ENCODE measurements at regions not wholly inside any gene's neighbourhood (a gene's known extent, or its start where the extent isn't known, plus 50 kb on each side); places are given as distances from the start of the nearest gene placed in this dataset.

DNA sequence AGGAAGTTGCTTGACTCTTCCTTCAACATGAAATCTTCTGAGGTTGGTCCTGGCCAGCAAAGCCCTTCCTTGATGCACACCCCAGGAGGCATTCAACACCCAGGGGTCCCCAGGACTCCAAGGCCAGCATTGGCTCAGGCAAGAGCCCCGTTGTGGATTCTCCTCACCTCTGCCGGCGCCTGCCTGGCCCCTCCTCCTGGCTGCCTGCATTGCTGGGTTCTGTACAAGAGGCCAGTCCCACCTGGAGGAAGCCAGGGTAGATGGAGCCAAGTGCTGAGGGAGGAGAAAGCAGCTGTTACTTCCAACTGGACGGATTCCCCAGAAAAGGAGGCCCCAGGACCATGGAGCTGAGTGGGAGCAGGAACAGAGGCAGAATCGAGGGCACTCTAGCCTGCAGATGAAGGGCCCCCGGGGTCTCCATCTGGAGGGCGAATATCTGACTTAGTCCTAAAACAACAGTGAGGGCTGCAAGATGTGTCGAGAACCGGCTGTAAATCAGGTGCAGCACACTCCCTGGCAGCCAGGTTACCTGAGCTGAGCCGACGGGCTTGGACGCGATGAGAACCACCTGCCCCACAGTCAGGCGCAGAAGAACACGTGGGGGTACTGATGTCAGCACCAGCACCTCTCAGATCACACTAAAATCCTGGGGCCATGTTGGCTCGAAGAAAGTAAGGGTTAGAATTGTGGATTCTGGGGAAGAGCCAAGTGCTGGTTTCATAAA is 399.6 kb upstream of the SALL3 start:
- DNase-seq, result no peak

DNA sequence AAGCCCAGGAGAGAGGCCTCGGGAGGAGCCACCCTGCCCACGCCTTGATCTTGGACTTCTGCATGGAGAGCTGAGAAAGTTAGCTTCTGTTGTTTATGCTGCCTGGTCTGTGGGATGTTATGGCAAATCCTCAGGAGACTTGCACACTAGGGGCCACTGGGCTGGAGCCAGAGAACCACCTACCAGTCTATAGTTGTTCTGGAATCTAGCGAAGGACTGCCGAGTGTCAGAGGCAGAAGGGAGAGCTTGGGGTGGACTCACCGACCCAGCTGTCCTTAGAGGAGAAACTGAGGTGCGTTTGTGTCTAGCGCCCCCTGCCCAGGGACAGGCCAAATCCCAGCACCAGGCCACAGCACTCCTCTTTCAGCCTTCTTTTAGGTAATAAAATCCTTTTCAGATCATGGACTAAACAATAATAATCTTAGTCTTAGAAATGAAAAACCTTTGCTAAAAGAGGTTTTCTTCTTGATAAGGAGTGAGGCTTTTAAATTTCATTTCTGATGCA is 398.7 kb upstream of the SALL3 start:
- no peak for DNase-seq

DNA sequence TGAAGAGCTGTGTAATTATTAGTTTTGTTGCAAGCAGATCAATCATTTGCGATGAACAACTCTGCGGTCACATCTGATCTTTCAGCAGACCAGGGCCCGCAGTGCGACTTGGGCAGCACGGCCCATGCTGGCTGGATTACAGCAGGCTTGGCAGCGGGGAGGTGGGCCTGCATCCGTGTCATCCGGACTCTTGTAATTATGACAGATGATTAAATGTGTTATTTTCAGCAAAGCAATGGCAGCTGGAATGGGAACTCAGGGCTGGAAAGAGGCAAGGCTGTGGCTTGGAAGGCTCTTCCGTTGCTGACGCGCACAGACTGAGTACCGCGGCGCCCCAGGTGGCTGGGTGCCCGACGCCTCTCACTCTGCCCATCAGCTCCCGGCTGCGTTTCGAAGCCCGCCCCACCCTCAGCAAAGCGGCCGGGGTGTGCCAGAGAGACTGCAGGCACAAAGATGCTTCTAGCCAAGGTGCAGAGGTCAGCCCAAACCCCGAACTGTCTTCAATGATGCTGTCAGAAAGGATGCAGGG is 397.4 kb upstream of the SALL3 start:
- DNase-seq, result no peak

DNA sequence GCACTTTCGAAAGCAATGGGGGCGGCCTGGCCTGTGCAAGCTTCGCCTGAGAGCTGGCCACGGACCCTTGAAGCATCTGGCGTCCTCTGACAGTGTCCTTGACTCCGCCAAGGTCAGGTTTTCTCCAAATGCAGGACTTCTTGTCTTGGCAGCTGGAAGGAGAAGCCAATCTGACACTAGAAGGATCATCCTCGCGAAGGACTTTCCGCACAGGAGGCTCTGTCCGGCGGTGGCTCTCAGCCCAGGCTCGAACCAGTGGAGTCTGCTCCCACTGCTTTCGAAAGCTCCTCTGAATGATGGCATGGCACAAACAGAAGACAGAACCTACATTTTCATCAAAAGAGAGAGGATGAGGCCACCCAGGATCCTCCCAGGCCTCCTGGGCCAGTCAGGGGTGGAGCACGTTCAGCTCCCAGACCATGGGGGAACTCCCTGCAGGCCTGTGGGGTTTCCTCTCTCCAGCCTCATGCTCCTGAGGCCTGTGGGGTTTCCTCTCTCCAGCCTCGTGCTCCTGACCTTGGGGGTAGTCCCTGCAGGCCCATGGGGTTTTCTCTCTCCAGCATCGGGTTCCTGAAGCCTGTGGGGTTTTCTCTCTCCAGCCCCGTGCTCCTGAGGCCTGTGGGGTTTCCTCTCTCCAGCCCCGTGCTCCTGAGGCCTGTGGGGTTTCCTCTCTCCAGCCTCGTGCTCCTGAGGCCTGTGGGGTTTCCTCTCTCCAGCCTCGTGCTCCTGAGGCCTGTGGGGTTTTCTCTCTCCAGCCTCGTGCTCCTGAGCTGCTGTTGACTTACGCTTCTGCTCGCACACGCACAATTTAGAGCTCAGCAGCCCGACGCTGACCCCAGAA is 396.5 kb upstream of the SALL3 start:
- no peak for DNase-seq

DNA sequence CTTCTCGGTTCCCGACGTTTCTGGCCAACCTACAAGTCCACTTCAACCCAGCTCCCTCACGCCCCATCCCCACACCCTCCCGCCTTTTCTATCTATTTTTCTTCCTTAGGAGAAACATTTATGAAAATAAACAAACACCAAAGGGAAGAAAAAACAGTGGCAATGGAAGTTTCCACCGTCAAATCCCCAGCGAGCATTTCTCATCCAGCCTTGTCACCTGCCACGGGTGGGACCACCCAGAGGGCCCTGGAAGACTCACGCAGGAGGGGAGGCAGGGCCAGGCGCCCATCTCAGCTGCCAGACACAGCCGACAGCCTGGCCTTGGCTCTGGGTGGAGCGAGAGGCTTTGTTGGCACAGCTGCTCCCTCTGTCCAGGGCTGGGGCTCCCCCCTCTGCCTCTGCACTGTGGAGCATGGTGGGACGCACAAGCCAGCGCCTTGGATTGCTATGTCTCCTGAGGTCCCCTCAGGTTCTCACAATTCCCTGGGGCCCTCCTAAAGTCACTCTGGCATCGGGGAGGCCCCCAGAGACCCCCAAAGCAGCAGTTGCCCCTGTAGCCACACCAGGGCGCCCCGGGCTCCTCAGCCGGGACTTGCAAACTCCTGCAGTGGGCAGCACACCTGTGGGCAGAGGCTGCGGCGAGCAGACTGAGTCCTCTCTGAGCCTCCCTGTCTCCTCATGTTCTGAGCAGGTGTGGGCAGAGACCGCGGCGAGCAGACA is 395.7 kb upstream of the SALL3 start:
- DNase-seq, result no peak

DNA sequence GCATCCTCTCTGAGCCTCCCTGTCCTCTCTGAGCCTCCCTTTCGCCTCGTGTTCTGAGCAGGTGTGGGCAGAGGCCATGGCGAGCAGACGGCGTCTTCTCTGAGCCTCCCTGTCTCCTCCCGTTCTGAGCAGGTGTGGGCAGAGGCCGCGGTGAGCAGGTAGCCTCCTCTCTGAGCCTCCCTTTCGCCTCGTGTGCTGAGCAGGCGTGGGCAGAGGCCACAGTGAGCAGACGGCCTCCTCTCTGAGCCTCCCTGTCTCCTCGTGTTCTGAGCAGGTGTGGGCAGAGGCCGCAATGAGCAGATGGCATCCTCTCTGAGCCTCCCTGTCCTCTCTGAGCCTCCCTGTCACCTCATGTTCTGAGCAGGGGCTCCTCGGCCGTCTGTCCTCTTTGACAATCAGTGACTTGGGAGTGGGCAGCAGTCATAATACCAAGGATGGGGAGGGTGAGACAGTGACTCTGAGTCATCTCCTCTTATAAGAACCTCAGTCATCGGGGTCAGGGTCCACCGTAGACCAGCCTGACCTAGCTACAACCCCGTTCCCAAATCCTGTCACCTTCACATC is 395.1 kb upstream of the SALL3 start:
- DNase-seq, result no peak

DNA sequence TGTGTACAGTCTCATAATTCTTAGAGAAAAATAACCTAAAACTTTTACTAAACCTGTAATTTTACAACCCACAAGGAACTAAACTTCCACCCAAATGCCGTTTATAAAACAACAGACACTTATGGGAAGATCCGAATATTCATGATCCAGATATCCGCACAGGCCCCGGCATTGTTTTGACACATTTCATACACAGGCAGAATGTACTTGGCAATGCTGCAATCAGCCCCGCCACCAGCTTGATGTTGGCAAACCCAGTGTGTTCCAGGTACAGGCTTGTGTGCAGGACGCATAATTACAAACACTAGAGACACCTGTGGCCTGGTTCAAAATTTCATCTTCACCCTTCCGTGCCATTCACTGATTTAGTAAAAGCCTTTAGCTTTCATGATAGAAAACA is 393.0 kb upstream of the SALL3 start:
- no peak for DNase-seq

DNA sequence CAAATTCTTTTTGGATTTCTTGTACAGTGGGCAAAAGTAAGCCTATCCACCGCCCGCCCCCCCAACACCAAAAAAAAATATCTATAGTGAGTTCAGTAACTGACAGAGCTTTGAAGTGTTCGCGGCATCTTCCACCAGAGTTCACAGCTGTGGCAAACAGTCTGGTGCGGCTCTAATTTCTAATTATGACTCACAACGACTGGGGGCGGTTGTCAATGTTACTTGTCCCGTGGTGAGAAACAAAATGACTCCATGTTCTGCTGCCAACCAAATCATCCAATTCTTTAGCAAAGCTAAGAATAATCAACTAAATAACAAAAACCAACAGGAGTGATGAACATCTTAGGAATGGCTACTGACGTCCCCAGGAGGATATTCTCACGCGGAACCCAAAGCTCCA is 392.5 kb upstream of the SALL3 start:
- no peak for DNase-seq

DNA sequence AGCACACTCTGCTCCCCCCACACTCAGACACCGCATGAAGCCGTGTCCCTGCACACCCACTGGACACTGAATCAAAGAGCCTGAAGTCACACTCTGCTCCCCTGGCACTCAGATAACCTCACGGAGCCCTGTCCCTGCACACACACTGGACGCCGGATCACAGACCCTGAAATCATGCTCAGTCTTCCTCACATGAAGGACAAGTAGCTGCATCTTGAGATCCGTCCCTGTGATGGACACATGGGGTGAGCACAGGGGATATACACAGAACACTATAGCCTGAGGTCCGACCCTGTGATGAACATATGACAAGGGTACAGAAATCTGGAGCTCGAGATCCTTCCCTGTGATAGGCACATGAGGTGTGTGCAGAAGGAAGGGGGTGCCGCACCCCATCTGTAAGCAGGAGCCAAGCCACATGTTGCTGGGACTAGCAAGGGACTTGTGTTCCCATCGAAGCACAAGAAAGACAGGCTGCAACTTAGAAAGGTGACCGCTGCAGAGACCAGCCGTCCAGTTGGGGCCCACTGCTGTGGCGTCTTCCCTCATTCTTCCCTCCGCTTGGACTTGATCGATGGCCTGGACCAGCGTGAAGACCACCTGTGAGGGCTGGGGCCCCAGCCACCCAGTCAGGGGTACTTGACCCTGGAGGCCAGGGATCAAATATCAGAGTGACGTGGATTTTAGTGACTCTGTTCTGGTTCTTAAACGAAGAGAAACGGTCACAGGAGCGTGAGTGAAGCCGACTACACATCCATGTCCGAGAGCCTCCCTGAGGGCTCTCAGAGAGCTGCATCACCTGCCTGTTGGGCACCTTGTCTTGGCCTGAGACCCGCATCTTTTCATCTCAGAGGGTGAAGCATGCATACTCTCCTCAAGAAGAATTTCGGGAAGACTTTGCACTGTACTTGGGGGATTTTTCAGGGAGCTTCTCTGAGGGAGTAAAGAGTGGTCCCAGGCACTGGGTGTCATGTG is 391.7 kb upstream of the SALL3 start:
- DNase-seq, result no peak

DNA sequence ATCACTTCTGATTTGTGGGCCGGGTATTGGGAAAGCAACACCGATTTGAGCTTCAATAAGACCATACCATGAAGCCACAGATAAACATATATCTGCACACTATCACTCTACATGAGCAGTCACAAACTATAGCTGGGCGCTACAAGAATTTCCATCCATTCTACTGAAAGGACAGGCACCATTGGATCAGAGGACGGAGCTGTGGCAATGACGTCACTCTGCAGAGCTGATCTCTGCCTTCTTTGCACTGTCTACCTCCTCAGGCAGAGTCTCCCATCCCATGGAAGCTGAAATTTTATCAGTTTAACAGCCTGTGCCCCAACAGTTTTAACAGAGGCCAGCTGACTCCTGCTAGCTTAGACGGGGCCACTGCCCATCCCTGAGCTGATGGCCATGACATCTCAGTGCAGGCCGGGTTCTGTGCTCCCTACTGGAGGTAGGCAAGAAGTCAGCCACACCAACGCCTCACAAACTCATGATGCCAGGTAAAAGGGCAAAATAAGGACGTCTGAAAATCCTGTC is 389.6 kb upstream of the SALL3 start:
- no peak for DNase-seq

DNA sequence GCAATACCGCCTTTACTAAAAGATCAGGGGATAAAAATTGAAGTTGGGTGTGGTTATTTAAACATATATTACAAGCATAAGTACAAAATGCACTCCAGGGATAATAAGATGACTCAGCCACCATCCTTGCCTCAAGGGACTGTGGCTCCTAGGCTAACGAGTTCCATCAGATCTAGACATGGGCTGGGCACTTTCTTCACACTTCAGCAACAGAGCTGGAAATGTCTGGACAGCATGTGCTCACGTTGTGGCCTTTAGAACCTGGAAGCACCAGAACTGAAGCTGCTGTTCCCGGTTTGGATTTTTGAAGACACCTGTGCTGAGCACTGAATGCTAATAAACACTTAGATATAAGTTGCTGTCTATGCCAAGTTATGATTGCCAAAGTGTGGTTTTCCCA is 384.2 kb upstream of the SALL3 start:
- no peak for DNase-seq

DNA sequence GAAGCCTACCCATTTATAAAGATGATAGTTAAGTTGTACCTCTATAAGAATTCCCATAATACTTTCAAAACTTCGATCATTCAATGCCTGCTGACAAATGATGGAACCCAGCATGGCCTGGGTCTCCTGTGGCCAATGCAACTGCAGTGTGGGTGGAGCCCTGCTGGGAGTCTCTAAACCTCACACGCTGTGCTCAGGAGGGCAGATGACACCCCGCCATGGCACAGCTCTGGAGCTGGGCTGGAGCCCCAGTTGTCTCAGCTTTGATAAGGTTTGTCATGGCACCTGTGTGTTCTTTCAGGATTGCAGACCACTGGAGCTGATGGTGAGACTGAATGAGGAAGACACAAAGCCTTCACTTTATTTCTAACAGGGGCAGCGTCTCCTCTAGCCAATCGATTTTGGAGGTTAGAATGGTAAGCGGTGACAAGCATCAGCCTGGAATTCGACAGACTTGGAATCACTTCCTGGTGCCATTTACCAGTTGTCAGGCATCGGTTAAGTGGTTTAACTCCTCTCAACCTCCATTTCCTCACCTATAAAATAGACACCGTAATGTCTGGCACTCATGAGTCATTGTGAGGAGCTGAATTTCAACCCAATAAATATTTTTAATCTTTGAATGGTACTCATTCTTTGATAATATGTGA is 383.6 kb upstream of the SALL3 start:
- DNase-seq, result no peak

DNA sequence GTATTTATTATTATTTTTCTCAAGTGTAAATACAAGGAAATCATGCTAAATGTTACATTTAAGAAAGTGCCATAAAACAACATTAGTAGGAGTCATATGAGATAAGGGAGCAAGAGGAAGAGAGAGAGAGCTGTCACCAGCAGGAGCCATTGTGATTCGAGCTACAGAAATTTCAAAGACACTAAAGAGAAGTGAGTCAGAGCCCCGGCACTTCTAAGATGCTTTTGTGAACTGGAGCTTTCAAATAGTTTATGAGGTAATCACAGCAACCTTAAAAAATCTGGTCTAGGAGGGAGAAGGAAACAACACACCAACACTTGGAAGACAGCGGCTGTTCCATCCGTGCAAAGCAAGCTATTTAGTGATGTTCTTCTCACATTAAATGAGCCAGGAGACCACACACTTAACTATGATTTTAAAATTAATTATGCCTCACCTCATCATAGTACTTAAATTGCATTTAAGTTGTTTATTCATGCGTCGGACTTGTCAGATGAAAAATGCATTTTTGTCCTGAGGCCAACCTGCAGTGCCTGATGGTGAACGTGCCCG is 382.7 kb upstream of the SALL3 start:
- DNase-seq, result no peak

DNA sequence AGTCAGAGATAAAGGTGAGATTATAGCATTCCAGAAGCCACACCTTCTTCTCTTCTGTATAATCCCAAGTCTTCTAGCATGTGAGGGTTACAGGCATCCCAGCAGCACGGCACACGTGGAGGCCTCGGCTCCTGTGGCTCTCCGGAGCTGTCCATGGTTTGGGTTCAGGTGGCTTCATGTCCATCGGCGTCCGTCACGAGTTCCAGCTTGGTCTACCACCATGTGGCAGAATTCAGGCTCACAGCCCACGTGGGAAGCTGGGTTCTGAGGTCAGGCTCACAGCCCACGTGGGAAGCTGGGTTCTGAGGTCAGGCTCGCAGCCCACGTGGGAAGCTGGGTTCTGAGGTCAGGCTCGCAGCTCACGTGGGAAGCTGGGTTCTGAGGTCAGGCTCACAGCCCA is 378.3 kb upstream of the SALL3 start:
- DNase-seq, result no peak

DNA sequence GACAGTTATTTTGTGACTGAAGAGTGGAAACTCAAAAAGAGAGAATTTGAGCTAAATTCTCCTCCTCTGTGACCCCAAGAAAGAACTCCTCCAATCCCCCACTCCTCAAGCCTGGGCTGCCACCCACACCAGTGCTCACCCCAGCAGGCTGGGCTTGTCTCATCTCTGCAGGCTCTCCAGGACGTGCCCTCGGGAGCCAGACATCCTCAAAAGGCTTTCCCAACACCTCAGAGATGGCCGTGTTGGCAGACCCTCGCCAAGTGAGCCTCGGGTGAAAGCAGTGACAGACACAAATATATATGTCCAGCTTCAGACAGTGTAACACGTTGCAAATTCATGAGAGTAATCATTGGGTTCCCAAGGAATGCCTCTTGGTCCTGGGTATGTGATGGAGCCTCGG is 377.7 kb upstream of the SALL3 start:
- DNase-seq, result no peak

DNA sequence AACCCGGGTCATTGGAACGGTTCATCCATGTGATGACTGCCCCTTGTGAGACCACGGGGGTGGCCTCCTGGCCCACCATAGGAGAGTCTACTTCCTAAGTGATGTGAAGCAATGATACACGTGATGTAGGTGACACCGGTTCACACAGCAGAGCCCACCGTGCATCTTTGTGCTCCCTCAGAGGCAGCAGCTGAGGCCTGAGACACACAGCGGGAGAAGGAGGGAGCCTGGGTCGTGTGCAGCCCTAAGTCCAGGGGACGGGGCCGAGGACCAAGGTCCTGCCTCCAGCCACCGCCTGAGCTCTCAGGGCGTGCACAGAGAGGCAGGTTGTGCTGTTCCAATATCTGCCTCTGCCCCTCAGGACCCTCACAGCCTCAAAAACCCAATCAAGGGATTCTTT is 377.2 kb upstream of the SALL3 start:
- no peak for DNase-seq

DNA sequence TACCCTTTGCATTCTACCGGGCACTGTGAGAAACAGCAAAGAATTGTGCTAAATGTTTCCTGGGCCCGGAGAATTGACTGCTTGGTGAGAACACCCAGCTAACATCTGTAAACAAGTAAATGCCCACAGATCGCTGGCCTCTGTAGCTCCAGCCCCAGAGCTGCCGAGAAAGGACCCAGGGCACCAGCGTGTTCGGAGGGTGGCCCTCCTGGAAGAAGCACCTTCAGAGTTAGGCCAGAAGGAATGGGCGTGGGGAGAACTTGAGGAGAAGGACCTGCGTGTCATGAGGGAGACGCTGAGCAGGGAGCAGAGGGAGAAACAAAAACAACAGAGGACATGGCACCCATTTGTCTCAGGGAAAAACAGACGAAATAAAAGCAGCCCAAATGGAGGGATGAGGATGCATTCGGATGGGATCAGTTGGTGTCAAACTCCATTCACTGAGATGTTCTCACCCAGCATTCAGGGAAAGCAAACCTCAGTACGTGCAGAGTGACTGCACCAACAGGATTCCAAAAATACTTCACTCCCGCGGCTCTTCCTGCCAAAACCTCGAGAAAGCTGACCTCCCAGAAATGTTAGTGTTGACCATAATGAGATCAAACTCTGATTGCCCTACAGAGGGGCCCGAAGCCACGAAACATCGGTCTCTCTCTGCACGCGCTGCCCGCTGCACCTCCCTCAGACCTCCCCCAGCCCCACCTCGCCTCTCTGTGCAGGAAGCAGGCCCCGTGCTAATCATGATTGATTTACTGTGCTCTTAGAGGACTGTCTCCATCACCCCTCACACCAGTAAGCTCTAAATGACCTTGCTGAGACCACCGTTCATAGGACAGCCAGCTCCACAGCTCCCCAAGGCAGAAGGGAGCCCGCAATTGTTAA is 376.3 kb upstream of the SALL3 start:
- DNase-seq, result no peak

DNA sequence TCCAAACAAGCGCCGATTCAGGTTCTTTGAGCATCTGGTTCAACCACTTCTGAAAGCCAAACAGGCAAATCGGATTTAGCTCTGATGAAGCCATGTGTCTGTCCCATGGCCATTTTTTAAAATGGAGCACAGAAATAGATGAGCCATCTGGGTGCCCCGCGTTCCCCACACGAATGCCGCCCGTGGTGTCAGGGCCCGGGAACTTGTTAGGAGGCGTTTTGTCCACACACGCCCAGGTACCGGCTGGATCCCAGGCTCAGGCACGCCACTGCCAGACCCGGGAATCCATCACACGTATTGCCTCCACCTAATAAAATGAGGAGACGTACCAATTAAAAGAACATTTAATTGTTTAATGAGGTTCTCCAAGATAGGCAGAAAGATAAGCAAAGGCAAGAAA is 374.4 kb upstream of the SALL3 start:
- DNase-seq, result no peak

DNA sequence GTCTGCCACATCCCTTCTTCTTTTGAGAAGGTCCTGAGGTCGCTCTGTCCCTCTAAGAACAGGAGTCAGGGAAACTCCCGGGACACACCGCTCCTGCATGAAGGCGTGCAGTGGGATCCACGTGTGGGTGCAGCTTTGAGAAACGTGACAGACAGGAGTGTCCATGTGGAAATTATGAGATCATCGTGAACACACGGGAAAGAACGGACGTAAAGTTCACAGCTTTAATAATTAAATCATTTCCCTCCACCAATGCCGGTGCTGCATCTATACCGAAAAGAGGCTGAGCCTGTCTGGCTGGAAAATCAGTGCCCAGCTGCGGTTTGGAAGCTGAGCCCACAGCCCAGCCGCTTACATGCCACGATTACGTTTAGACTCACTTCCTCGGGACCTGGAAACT is 372.4 kb upstream of the SALL3 start:
- no peak for DNase-seq

Measured in skin of body (tissue), 1 donor.